Suprapubic skin (tissue), 4 donors: ENCODE measurements at regions not wholly inside any gene's neighbourhood (a gene's known extent, or its start where the extent isn't known, plus 50 kb on each side); places are given as distances from the start of the nearest gene placed in this dataset.

Experiments
- DNase-seq, 2 donors: peaks; one replicate each; pipeline ENCODE4 v3.0.0-alpha.2; 2019; ENCODE audit warnings: low spot score in 2 of 2
- H3K27ac ChIP-seq: fragments of 200-600 bp; sonication (generic); one replicate; pipeline ENCODE4 v1.5.1; 2019
- H3K27me3 ChIP-seq: fragments of 200-600 bp; sonication (generic); one replicate; pipeline ENCODE4 v1.5.1; 2019
- H3K36me3 ChIP-seq: fragments of 200-600 bp; sonication (generic); one replicate; pipeline ENCODE4 v1.5.1; 2019
- H3K4me1 ChIP-seq: fragments of 200-600 bp; sonication (generic); one replicate; pipeline ENCODE4 v1.5.1; 2019
- H3K4me3 ChIP-seq: fragments of 200-600 bp; sonication (generic); one replicate; pipeline ENCODE4 v1.5.1; 2019; ENCODE audit warnings: mild to moderate bottlenecking
- H3K9me3 ChIP-seq: fragments of 200-600 bp; sonication (generic); one replicate; pipeline ENCODE4 v1.5.1; 2019
- CTCF ChIP-seq, 2 donors: fragments of 200-600 bp in 1 of 2; fragments of 450-650 bp in 1 of 2; sonication (generic) in 1 of 2; IDR thresholded peaks; one replicate each; pipeline ENCODE4 v1.5.1; 2016 to 2019; ENCODE audit warnings: antibody characterized with exemption in 2 of 2, mild to moderate bottlenecking in 1 of 2, moderate library complexity in 1 of 2
- EP300 ChIP-seq: sonication (generic); formaldehyde crosslinking; IDR thresholded peaks from one replicate; pipeline ENCODE4 v1.6.1; 2017; ENCODE audit warnings: antibody characterized with exemption
- POLR2A ChIP-seq, 2 donors: fragments of 450-650 bp; IDR thresholded peaks; one replicate each; pipeline ENCODE4 v1.6.1; 2017; ENCODE audit warnings: antibody characterized with exemption in 2 of 2, mild to moderate bottlenecking in 2 of 2, moderate library complexity in 2 of 2
- POLR2AphosphoS5 ChIP-seq, 3 donors: sonication (generic); formaldehyde crosslinking; IDR thresholded peaks; one replicate each; pipeline ENCODE4 v1.6.1; 2017; ENCODE audit warnings: antibody characterized with exemption in 3 of 3
- WGBS: methylation state at CpG from one replicate; pipeline ENCODE4 v1.1.5; 2018; 5-methylcytosine and 5-hydroxymethylcytosine counted together

GRCh38 chr5:18048449-18048848 lies 414.2 kb downstream of the TAF11L14 start:
- Histone ChIP-seq H3K36me3 (no peaks in the 10 kb centered on the region), H3K4me1 (no peaks in the 10 kb centered on the region), H3K27ac (no peak overlapping the region), H3K27me3 (no peaks in the 10 kb centered on the region), H3K9me3 (no peaks in the 10 kb centered on the region), H3K4me3 (no peak overlapping the region)
- DNase-seq = no peak
- WGBS = 47% methylated on average over 2 of the region's 2 CpGs
- TF ChIP-seq POLR2AphosphoS5 (IDR thresholded peaks at IDR 0.05) = no peak
- no peak for TF ChIP-seq POLR2A (IDR thresholded peaks at IDR 0.05)
- no peak for TF ChIP-seq EP300
- no peak for TF ChIP-seq CTCF (IDR thresholded peaks at IDR 0.05)

DNA sequence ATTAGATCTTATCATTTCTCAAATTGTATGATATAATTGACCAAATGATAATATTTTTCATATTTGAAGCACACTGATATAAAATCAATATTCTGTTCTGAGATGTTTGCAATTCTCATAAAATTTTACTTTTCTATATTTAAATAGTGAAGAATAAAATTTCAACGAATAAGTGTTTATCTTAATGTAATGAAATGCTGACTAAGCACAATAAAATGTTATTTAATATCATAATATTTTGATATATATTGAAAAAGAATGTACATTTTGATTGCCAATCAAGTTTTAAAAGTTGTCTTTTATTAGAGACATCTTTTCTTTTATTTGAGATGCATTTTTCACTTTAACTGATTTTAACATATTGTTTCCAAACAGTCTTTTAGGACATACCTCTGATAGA lies 416.1 kb downstream of the TAF11L14 start:
- Histone ChIP-seq H3K4me1 (no peaks in the 10 kb centered on the region), H3K9me3 (no peaks in the 10 kb centered on the region), H3K4me3 (no peak overlapping the region), H3K36me3 (no peaks in the 10 kb centered on the region), H3K27ac (no peak overlapping the region), H3K27me3 (no peaks in the 10 kb centered on the region)
- no peak for DNase-seq
- WGBS = 79% methylated on average over 1 of the region's 1 CpG
- TF ChIP-seq EP300 = no peak
- no peak for TF ChIP-seq POLR2A (IDR thresholded peaks at IDR 0.05)
- no peak for TF ChIP-seq POLR2AphosphoS5 (IDR thresholded peaks at IDR 0.05)
- no peak for TF ChIP-seq CTCF (IDR thresholded peaks at IDR 0.05)

GRCh38 chr5:18050776-18051175 lies 416.5 kb downstream of the TAF11L14 start:
- H3K4me1 ChIP-seq = no peaks in the 10 kb centered on the region
- H3K36me3 ChIP-seq = no peaks in the 10 kb centered on the region
- no peaks in the 10 kb centered on the region for H3K27me3 ChIP-seq
- DNase-seq = no peak
- no peak overlapping the region for H3K27ac ChIP-seq
- H3K9me3 ChIP-seq = no peaks in the 10 kb centered on the region
- WGBS = 90% methylated on average over 4 of the region's 4 CpGs
- TF ChIP-seq EP300 = no peak
- TF ChIP-seq POLR2A (IDR thresholded peaks at IDR 0.05) = no peak
- no peak for TF ChIP-seq CTCF (IDR thresholded peaks at IDR 0.05)
- no peak for TF ChIP-seq POLR2AphosphoS5 (IDR thresholded peaks at IDR 0.05)
- H3K4me3 ChIP-seq = no peak overlapping the region

DNA sequence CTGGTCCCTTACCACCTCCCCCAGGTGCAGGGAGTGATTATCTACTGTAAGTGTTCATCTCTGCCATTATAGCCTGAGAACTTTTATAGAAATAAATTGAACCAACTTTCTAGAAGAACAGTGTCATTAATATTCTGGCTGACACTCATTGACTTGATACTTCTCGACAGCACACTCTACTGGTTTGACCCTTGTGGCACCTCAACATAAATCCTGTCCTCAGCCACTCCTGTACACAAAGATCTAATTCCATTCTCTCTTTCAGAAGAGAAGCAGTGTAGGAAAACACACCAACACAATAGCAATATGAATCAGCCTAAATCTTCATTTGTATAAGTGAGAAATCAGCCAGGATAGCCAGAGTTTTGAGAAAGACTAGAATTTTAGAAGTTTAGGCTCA lies 417.7 kb downstream of the TAF11L14 start:
- Histone ChIP-seq H3K27ac (no peak overlapping the region), H3K4me1 (no peaks in the 10 kb centered on the region), H3K9me3 (no peaks in the 10 kb centered on the region), H3K4me3 (no peak overlapping the region), H3K27me3 (no peaks in the 10 kb centered on the region), H3K36me3 (no peaks in the 10 kb centered on the region)
- no peak for DNase-seq
- TF ChIP-seq EP300 (no peak), CTCF (IDR thresholded peaks at IDR 0.05) (no peak), POLR2A (IDR thresholded peaks at IDR 0.05) (no peak), POLR2AphosphoS5 (IDR thresholded peaks at IDR 0.05) (no peak)
- WGBS = 70% methylated on average over 1 of the region's 1 CpG

GRCh38 chr5:18052569-18052968 lies 418.3 kb downstream of the TAF11L14 start:
- Histone ChIP-seq H3K4me1 (no peaks in the 10 kb centered on the region), H3K9me3 (no peaks in the 10 kb centered on the region), H3K27me3 (no peaks in the 10 kb centered on the region), H3K36me3 (no peaks in the 10 kb centered on the region), H3K27ac (no peak overlapping the region), H3K4me3 (no peak overlapping the region)
- TF ChIP-seq POLR2A (IDR thresholded peaks at IDR 0.05) (no peak), CTCF (IDR thresholded peaks at IDR 0.05) (no peak), POLR2AphosphoS5 (IDR thresholded peaks at IDR 0.05) (no peak), EP300 (no peak)
- 81% methylated on average over 3 of the region's 3 CpGs for WGBS
- DNase-seq = no peak
